ENCODE measurements at regions not wholly inside any gene's neighbourhood (a gene's known extent, or its start where the extent isn't known, plus 50 kb on each side); places are given as distances from the start of the nearest gene placed in this dataset.

DNA sequence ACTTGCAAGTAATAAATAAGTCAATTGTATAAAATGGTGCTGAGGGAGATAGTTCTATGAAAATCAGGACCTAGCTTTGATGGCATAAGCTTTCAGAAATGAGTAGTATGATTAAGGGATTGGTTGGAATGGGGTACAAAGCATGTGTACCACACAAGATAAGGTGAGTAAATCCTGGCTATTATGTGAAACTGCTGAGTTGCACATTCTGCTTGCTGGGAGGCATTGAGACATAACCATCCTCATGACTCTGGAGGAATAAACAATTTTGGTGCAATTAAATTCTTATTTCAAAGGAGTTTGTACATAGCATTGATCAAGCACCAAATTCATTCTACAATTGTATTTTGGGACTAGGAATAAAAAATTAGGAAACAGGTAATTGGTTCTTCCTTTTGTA is 755.2 kb upstream of the ACO1 start:
- Mint-ChIP-seq H3K36me3 (ENCODE audit: low read depth) (no peaks in the 10 kb centered on the region), H3K4me3 (no peak overlapping the region), H3K27ac (no peak overlapping the region), H3K4me1 (peaks cover 5% of the 10 kb centered on the region), H3K9me3 (no peaks in the 10 kb centered on the region), H3K27me3 (ENCODE audit: insufficient read depth) (no peaks in the 10 kb centered on the region)
- Histone ChIP-seq H3K27ac (ENCODE audit: low read depth, low read length) (no peak overlapping the region), H3K36me3 (ENCODE audit: control insufficient read depth, insufficient read depth, low read length) (no peaks in the 10 kb centered on the region), H3K4me3 (ENCODE audit: low read length) (no peak overlapping the region), H3K9ac (ENCODE audit: extremely low read depth, low read length, poor library complexity, severe bottlenecking) (no peak overlapping the region), H3K9me3 (ENCODE audit: control insufficient read depth, low read length) (no peaks in the 10 kb centered on the region), H3K4me1 (ENCODE audit: control insufficient read depth, insufficient read depth, low read length) (no peaks in the 10 kb centered on the region), H3K27me3 (ENCODE audit: control insufficient read depth, insufficient read depth, low read length, poor library complexity, severe bottlenecking) (no peaks in the 10 kb centered on the region)
- TF ChIP-seq, protein P1, sequence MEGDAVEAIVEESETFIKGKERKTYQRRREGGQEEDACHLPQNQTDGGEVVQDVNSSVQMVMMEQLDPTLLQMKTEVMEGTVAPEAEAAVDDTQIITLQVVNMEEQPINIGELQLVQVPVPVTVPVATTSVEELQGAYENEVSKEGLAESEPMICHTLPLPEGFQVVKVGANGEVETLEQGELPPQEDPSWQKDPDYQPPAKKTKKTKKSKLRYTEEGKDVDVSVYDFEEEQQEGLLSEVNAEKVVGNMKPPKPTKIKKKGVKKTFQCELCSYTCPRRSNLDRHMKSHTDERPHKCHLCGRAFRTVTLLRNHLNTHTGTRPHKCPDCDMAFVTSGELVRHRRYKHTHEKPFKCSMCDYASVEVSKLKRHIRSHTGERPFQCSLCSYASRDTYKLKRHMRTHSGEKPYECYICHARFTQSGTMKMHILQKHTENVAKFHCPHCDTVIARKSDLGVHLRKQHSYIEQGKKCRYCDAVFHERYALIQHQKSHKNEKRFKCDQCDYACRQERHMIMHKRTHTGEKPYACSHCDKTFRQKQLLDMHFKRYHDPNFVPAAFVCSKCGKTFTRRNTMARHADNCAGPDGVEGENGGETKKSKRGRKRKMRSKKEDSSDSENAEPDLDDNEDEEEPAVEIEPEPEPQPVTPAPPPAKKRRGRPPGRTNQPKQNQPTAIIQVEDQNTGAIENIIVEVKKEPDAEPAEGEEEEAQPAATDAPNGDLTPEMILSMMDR (conservative IDR thresholded peaks at IDR 0.05): no peak
- no peak for DNase-seq

DNA sequence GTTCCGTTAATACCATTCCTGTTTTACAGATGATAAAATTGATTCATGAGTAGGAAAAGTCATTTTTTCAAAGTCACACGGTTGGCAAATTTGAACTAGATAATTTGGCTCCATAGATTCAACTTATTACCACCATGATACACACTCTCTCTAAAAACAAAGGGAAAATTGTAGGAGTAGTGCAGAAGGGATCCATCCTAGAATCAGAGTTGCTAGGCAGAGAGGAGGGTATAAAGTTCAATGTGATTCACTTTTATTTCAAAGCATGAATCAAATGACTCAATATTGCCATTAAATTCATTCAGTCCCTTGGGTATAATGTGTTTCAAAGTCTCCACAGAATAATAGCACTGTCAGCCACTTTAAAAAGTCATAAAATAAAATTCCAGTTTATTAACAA is 747.2 kb upstream of the ACO1 start:
- H3K36me3 ChIP-seq (ENCODE audit: control insufficient read depth, insufficient read depth, low read length): no peaks in the 10 kb centered on the region
- Mint-ChIP-seq H3K9me3 (no peaks in the 10 kb centered on the region), H3K27ac (no peak overlapping the region), H3K4me1 (peaks cover 9% of the 10 kb centered on the region), H3K4me3 (no peak overlapping the region), H3K27me3 (ENCODE audit: insufficient read depth) (no peaks in the 10 kb centered on the region), H3K36me3 (ENCODE audit: low read depth) (no peaks in the 10 kb centered on the region)
- no peak overlapping the region for H3K9ac ChIP-seq (ENCODE audit: extremely low read depth, low read length, poor library complexity, severe bottlenecking)
- no peaks in the 10 kb centered on the region for H3K27me3 ChIP-seq (ENCODE audit: control insufficient read depth, insufficient read depth, low read length, poor library complexity, severe bottlenecking)
- TF ChIP-seq, protein P1 (conservative IDR thresholded peaks at IDR 0.05): no peak
- DNase-seq: no peak
- no peak overlapping the region for H3K27ac ChIP-seq (ENCODE audit: low read depth, low read length)
- H3K4me1 ChIP-seq (ENCODE audit: control insufficient read depth, insufficient read depth, low read length): no peaks in the 10 kb centered on the region
- no peaks in the 10 kb centered on the region for H3K9me3 ChIP-seq (ENCODE audit: control insufficient read depth, low read length)
- H3K4me3 ChIP-seq (ENCODE audit: low read length): no peak overlapping the region
- WGBS, 2 experiments (ENCODE audit: insufficient coverage in 1 of 2, insufficient read length in 1 of 2): 94% methylated on average over 2 of the region's 2 CpGs; no CpG with 5 or more reads in 1 of the 2 experiments

DNA sequence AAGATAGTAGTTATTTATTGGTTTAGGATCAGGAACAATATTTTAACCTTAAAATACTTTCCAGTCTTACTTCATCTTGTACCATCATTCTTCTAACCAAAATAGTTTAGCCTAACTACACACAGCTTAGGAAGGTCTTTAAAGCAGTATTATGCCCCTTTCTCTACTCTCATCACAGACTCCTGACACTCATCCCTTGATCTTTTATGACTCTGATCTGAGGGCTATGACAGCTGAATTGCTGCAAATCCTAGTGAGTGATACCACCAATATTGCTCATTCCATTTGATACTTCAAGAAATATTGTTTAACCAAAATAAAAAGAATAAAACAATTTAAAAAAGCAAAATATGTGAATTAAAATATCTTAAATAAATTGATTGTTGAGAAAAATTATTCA is 746.6 kb upstream of the ACO1 start:
- DNase-seq: no peak
- TF ChIP-seq, protein P1 (conservative IDR thresholded peaks at IDR 0.05): no peak
- no peak overlapping the region for H3K9ac ChIP-seq (ENCODE audit: extremely low read depth, low read length, poor library complexity, severe bottlenecking)
- H3K27me3 ChIP-seq (ENCODE audit: control insufficient read depth, insufficient read depth, low read length, poor library complexity, severe bottlenecking): no peaks in the 10 kb centered on the region
- H3K27me3 Mint-ChIP-seq (ENCODE audit: insufficient read depth): no peaks in the 10 kb centered on the region
- no peak overlapping the region for H3K4me3 ChIP-seq (ENCODE audit: low read length)
- H3K36me3 Mint-ChIP-seq (ENCODE audit: low read depth): no peaks in the 10 kb centered on the region
- H3K9me3 Mint-ChIP-seq: no peaks in the 10 kb centered on the region
- H3K27ac ChIP-seq (ENCODE audit: low read depth, low read length): no peak overlapping the region
- no peaks in the 10 kb centered on the region for H3K4me1 ChIP-seq (ENCODE audit: control insufficient read depth, insufficient read depth, low read length)
- H3K4me3 Mint-ChIP-seq: no peak overlapping the region
- H3K27ac Mint-ChIP-seq: no peak overlapping the region
- no peaks in the 10 kb centered on the region for H3K9me3 ChIP-seq (ENCODE audit: control insufficient read depth, low read length)
- H3K4me1 Mint-ChIP-seq: peaks cover 7% of the 10 kb centered on the region
- no peaks in the 10 kb centered on the region for H3K36me3 ChIP-seq (ENCODE audit: control insufficient read depth, insufficient read depth, low read length)
